Colonic mucosa (tissue), 4 donors: ENCODE measurements at regions not wholly inside any gene's neighbourhood (a gene's known extent, or its start where the extent isn't known, plus 50 kb on each side); places are given as distances from the start of the nearest gene placed in this dataset.
A peak's percentile ranks its signal among the peaks of the same experiment; 100 is the strongest.

Experiments
- DNase-seq: peaks from one replicate; pipeline ENCODE4 v3.0.0-alpha.2; 2020
- H3K27ac ChIP-seq: fragments of 200-600 bp; one replicate; pipeline ENCODE4 v1.8.0; 2021
- H3K27me3 ChIP-seq: fragments of 200-600 bp; one replicate; pipeline ENCODE4 v1.8.0; 2021
- H3K36me3 ChIP-seq: fragments of 200-600 bp; one replicate; pipeline ENCODE4 v1.8.0; 2021
- H3K4me1 ChIP-seq: fragments of 200-600 bp; one replicate; pipeline ENCODE4 v1.8.0; 2021; ENCODE audit warnings: mild to moderate bottlenecking
- H3K4me3 ChIP-seq: fragments of 200-600 bp; one replicate; pipeline ENCODE4 v1.8.0; 2021
- H3K9ac ChIP-seq, 2 donors: one replicate each; pipeline ENCODE4 v1.7.0; 2013; ENCODE audit warnings: control low read depth in 2 of 2, low read depth in 2 of 2, low read length in 2 of 2
- H3K9me3 ChIP-seq: fragments of 200-600 bp; one replicate; pipeline ENCODE4 v1.8.0; 2021
- CTCF ChIP-seq: fragments of 200-600 bp; IDR thresholded peaks from one replicate; pipeline ENCODE4 v1.8.0; 2022; ENCODE audit warnings: antibody characterized with exemption, mild to moderate bottlenecking
- intact Hi-C: fragments of 100-400 bp; cut with DNase I; formaldehyde crosslinking; loops from one replicate; pipeline ENCODE4 v1.14.1; 2022
- donor health status: healthy.
- donor health status: DM: no; HTN: no; CAD: no.
- donor health status: DM: no; HTN: no; CAD: no.

GRCh38 chr6:169342710-169343109 is 89.1 kb upstream of the THBS2 start:
- no peak for DNase-seq

GRCh38 chr6:169341706-169342105 is 88.1 kb upstream of the THBS2 start:
- no peak for DNase-seq
- Histone ChIP-seq H3K4me3 (no peak overlapping the region), H3K27me3 (no peaks in the 10 kb centered on the region), H3K36me3 (no peaks in the 10 kb centered on the region), H3K9me3 (no peaks in the 10 kb centered on the region), H3K9ac (no peak overlapping the region), H3K27ac (no peak overlapping the region), H3K4me1 (no peaks in the 10 kb centered on the region)
- intact Hi-C loops, result no loop called here
- TF ChIP-seq CTCF, result no peak

More at GRCh38 chr6:169342710-169343109, 89.1 kb upstream of the THBS2 start:
- no peak overlapping the region for H3K9ac ChIP-seq
- intact Hi-C loops, result no loop called here
- H3K9me3 ChIP-seq, result no peaks in the 10 kb centered on the region
- H3K36me3 ChIP-seq, result no peaks in the 10 kb centered on the region
- H3K27ac ChIP-seq, result no peak overlapping the region
- H3K4me3 ChIP-seq, result no peak overlapping the region
- no peak for TF ChIP-seq CTCF
- H3K4me1 ChIP-seq, result no peaks in the 10 kb centered on the region
- H3K27me3 ChIP-seq, result no peaks in the 10 kb centered on the region

GRCh38 chr6:169341065-169341464 is 87.4 kb upstream of the THBS2 start:
- intact Hi-C loops, result no loop called here
- TF ChIP-seq CTCF, result no peak
- Histone ChIP-seq H3K9ac (no peak overlapping the region), H3K9me3 (no peaks in the 10 kb centered on the region), H3K36me3 (no peaks in the 10 kb centered on the region), H3K27me3 (no peaks in the 10 kb centered on the region), H3K27ac (no peak overlapping the region), H3K4me1 (no peaks in the 10 kb centered on the region), H3K4me3 (no peak overlapping the region)
- no peak for DNase-seq

- Histone ChIP-seq H3K4me3 (no peak overlapping the region), H3K9me3 (no peaks in the 10 kb centered on the region), H3K27ac (no peak overlapping the region), H3K9ac (no peak overlapping the region), H3K4me1 (no peaks in the 10 kb centered on the region), H3K36me3 (no peaks in the 10 kb centered on the region), H3K27me3 (no peaks in the 10 kb centered on the region)
- peak; percentile 38 for DNase-seq
- no peak for TF ChIP-seq CTCF
- intact Hi-C loops, result no loop called here
Observed at GRCh38 chr6:169340395-169340794, 86.7 kb upstream of the THBS2 start.

- no peak overlapping the region for H3K27ac ChIP-seq
- no peaks in the 10 kb centered on the region for H3K36me3 ChIP-seq
- H3K4me1 ChIP-seq, result no peaks in the 10 kb centered on the region
- no peak overlapping the region for H3K9ac ChIP-seq
- no peak for TF ChIP-seq CTCF
- no peaks in the 10 kb centered on the region for H3K27me3 ChIP-seq
- DNase-seq, result no peak
- no peaks in the 10 kb centered on the region for H3K9me3 ChIP-seq
- intact Hi-C loops, result no loop called here
- H3K4me3 ChIP-seq, result no peak overlapping the region
Observed at GRCh38 chr6:169339731-169340309, 86.2 kb upstream of the THBS2 start.
